Endothelial cell of umbilical vein (primary cell): ENCODE measurements at regions not wholly inside any gene's neighbourhood (a gene's known extent, or its start where the extent isn't known, plus 50 kb on each side); places are given as distances from the start of the nearest gene placed in this dataset.

Source experiments
- CTCF ChIP-seq, 2 donors: IDR thresholded peaks; 1 replicate in 1 of 2; 2 replicates in 1 of 2; pipeline ENCODE4 v1.5.1; 2011; ENCODE audit warnings: low read length in 2 of 2, mild to moderate bottlenecking in 2 of 2, moderate library complexity in 2 of 2, control low read depth in 1 of 2, inconsistent platforms in 1 of 2, low read depth in 1 of 2; ENCODE audit not compliant: insufficient read depth in 1 of 2; ENCODE audit errors: extremely low read depth in 1 of 2
- JUN ChIP-seq: IDR thresholded peaks from 2 replicates; pipeline ENCODE4 v1.6.1; 2011; ENCODE audit warnings: borderline replicate concordance, low read depth; ENCODE audit not compliant: insufficient read length, insufficient read depth
- POLR2A ChIP-seq: IDR thresholded peaks from 2 replicates; pipeline ENCODE4 v1.6.1; 2012; ENCODE audit warnings: low read depth, mild to moderate bottlenecking, control low read depth, low read length
- POLR2AphosphoS5 ChIP-seq: IDR thresholded peaks from 2 replicates; pipeline ENCODE4 v1.6.1; 2012; ENCODE audit warnings: low read depth, mild to moderate bottlenecking, control low read depth, low read length, moderate library complexity; ENCODE audit not compliant: insufficient read depth
- TF ChIP-seq, protein P1 (sequence below): IDR thresholded peaks from 2 replicates; pipeline ENCODE4 v1.6.1; 2011; ENCODE audit not compliant: insufficient read depth, insufficient read length

DNA sequence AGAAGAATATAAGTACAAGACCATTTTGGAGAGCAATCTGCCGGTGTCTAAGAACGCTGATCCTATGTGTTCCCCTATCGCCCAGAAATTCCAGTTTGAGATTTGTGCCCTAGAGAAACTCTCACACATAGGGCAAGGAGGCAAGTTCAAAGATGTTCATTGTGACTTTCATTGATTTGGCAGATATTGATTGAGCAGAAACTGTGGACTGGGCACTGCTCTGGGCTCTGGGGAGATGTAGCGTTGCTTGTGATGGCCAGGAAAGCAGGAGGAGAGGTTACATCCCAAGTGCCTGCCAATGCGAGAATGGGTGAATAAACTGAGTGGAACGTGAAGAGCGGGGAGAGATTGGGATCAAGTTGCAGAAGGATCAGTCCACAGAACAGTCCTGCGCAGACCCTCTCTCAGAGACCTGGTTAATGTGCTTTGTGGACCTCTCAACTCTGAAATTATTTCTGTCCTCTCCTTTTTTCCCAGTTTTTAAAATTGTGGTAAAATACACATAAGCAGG lies 123.9 kb upstream of the PEG3 start:
- TF ChIP-seq POLR2A (no peak), CTCF (IDR thresholded peaks at IDR 0.05; ENCODE audit: extremely low read depth in 1 of 2, insufficient read depth in 1 of 2, low read depth in 1 of 2, low read length in 2 of 2) (no peak), POLR2AphosphoS5 (no peak), JUN (no peak)
- TF ChIP-seq, protein P1, sequence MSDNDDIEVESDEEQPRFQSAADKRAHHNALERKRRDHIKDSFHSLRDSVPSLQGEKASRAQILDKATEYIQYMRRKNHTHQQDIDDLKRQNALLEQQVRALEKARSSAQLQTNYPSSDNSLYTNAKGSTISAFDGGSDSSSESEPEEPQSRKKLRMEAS: no peak
